HEK293 (cell line): ENCODE measurements at regions not wholly inside any gene's neighbourhood (a gene's known extent, or its start where the extent isn't known, plus 50 kb on each side); places are given as distances from the start of the nearest gene placed in this dataset.

Experiments
- CTCF ChIA-PET: fragments of 350-600 bp; formaldehyde crosslinking; extraction: SDS; loops from one replicate; lab custom pipeline; 2021; ENCODE audit warnings: antibody characterized with exemption; lab: Yijun Ruan, JAX
- POLR2A ChIA-PET: fragments of 300-600 bp; formaldehyde crosslinking; extraction: SDS; loops from one replicate; lab custom pipeline; 2020; ENCODE audit warnings: antibody characterized with exemption, inconsistent platforms; lab: Yijun Ruan, JAX
- H3K27ac ChIP-seq: fragments of 200-500 bp; sonication (Bioruptor generic); 2 replicates; pipeline ENCODE4 v1.5.1; 2014; ENCODE audit warnings: low read depth, low read length, control low read depth, inconsistent platforms; ENCODE audit errors: extremely low read depth
- H3K36me3 ChIP-seq, 2 experiments: fragments of 200-500 bp in 1 of 2; sonication (Bioruptor generic) in 1 of 2; 1 replicate in 1 of 2; 2 replicates in 1 of 2; pipeline ENCODE4 v1.5.1; 2014 to 2017; ENCODE audit warnings: inconsistent platforms in 2 of 2, low read length in 2 of 2; ENCODE audit not compliant: control insufficient read depth in 2 of 2, insufficient read depth in 1 of 2
- H3K4me1 ChIP-seq: fragments of 200-500 bp; sonication (Bioruptor generic); 2 replicates; pipeline ENCODE4 v1.5.1; 2014; ENCODE audit warnings: mild to moderate bottlenecking, low read length, inconsistent platforms; ENCODE audit not compliant: control insufficient read depth, insufficient read depth
- H3K4me3 ChIP-seq: 2 replicates; pipeline ENCODE4 v1.5.1; 2011; ENCODE audit warnings: low read depth, mild to moderate bottlenecking, control low read depth, low read length, moderate library complexity
- H3K9me3 ChIP-seq: fragments of 200-500 bp; sonication (Bioruptor generic); 2 replicates; pipeline ENCODE4 v1.5.1; 2014; ENCODE audit warnings: low read depth, low read length, inconsistent platforms; ENCODE audit not compliant: control insufficient read depth, insufficient read depth
- BCL6B ChIP-seq: fragments of 450-650 bp; formaldehyde crosslinking; IDR thresholded peaks from 2 replicates; pipeline ENCODE4 v1.5.1; 2017; ENCODE audit warnings: missing biosample characterization, missing genetic modification characterization
- GLI4 ChIP-seq: fragments of 450-650 bp; formaldehyde crosslinking; IDR thresholded peaks from 2 replicates; pipeline ENCODE4 v1.5.1; 2016; ENCODE audit warnings: missing biosample characterization, missing genetic modification characterization
- OSR2 ChIP-seq: fragments of 450-650 bp; formaldehyde crosslinking; IDR thresholded peaks from 2 replicates; pipeline ENCODE4 v1.5.1; 2016; ENCODE audit warnings: missing biosample characterization, missing genetic modification characterization
- OVOL3 ChIP-seq: fragments of 450-650 bp; formaldehyde crosslinking; IDR thresholded peaks from 2 replicates; pipeline ENCODE4 v1.5.1; 2016; ENCODE audit warnings: missing biosample characterization, missing genetic modification characterization
- PRDM2 ChIP-seq: fragments of 450-650 bp; formaldehyde crosslinking; IDR thresholded peaks from 2 replicates; pipeline ENCODE4 v1.5.1; 2016; ENCODE audit warnings: missing biosample characterization, missing genetic modification characterization, borderline replicate concordance
- SCRT1 ChIP-seq: fragments of 450-650 bp; formaldehyde crosslinking; IDR thresholded peaks from 2 replicates; pipeline ENCODE4 v1.5.1; 2016; ENCODE audit warnings: missing biosample characterization, missing genetic modification characterization, borderline replicate concordance
- SETDB1 ChIP-seq: IDR thresholded peaks from one replicate; pipeline ENCODE4 v1.6.1; 2017; ENCODE audit warnings: mild to moderate bottlenecking, low read length, moderate library complexity, mixed read lengths; ENCODE audit not compliant: insufficient read length
- ZNF157 ChIP-seq: fragments of 450-650 bp; formaldehyde crosslinking; IDR thresholded peaks from 2 replicates; pipeline ENCODE4 v1.5.1; 2016; ENCODE audit warnings: missing biosample characterization, missing genetic modification characterization
- ZNF174 ChIP-seq: fragments of 450-650 bp; formaldehyde crosslinking; IDR thresholded peaks from 2 replicates; pipeline ENCODE4 v1.5.0; 2017; ENCODE audit warnings: missing biosample characterization, mild to moderate bottlenecking, missing genetic modification characterization
- ZNF19 ChIP-seq: fragments of 450-650 bp; formaldehyde crosslinking; IDR thresholded peaks from 2 replicates; pipeline ENCODE4; 2016; ENCODE audit warnings: missing biosample characterization, missing genetic modification characterization, low read depth
- ZNF280C ChIP-seq: fragments of 450-650 bp; formaldehyde crosslinking; IDR thresholded peaks from 2 replicates; pipeline ENCODE4 v1.5.1; 2016; ENCODE audit warnings: missing biosample characterization, missing genetic modification characterization
- ZNF501 ChIP-seq: fragments of 450-650 bp; formaldehyde crosslinking; IDR thresholded peaks from 2 replicates; pipeline ENCODE4 v1.5.1; 2016; ENCODE audit warnings: missing biosample characterization, missing genetic modification characterization
- ZNF768 ChIP-seq: fragments of 450-650 bp; formaldehyde crosslinking; IDR thresholded peaks from 2 replicates; pipeline ENCODE4 v1.5.1; 2018; ENCODE audit warnings: missing biosample characterization, mild to moderate bottlenecking, missing genetic modification characterization
- ZNF837 ChIP-seq: fragments of 450-650 bp; formaldehyde crosslinking; IDR thresholded peaks from 2 replicates; pipeline ENCODE4 v1.5.1; 2016; ENCODE audit warnings: missing biosample characterization, missing genetic modification characterization
- TF ChIP-seq, protein P1 (sequence below): fragments of 450-650 bp; formaldehyde crosslinking; IDR thresholded peaks from 2 replicates; pipeline ENCODE4 v1.5.1; 2017; ENCODE audit warnings: missing biosample characterization, missing genetic modification characterization
- TF ChIP-seq, protein P2 (sequence below): fragments of 450-650 bp; formaldehyde crosslinking; IDR thresholded peaks from 2 replicates; pipeline ENCODE4 v1.5.1; 2016; ENCODE audit warnings: missing biosample characterization, missing genetic modification characterization
- TF ChIP-seq, protein P3 (sequence below): fragments of 450-650 bp; formaldehyde crosslinking; IDR thresholded peaks from 2 replicates; pipeline ENCODE4 v1.5.1; 2016; ENCODE audit warnings: missing biosample characterization, missing genetic modification characterization

GRCh38 chr20:57883761-57884160 is 173.9 kb upstream of the PMEPA1 start:
- Histone ChIP-seq H3K36me3 (no peaks in the 10 kb centered on the region), H3K27ac (no peak overlapping the region), H3K4me1 (no peaks in the 10 kb centered on the region), H3K4me3 (no peak overlapping the region), H3K9me3 (no peaks in the 10 kb centered on the region)
- no peak for TF ChIP-seq OVOL3 (tag by site-specific recombination)
- TF ChIP-seq OSR2 (tag by site-specific recombination): no peak
- no peak for TF ChIP-seq ZNF174 (tag by site-specific recombination)
- no peak for TF ChIP-seq ZNF19
- TF ChIP-seq ZNF768 (tag by site-specific recombination): no peak
- TF ChIP-seq GLI4 (tag by site-specific recombination): no peak
- TF ChIP-seq SCRT1: no peak
- no peak for TF ChIP-seq PRDM2 (tag by site-specific recombination)
- no peak for TF ChIP-seq ZNF501 (tag by site-specific recombination)
- ChIA-PET POLR2A (no interaction called here), CTCF (no interaction called here)

GRCh38 chr20:57883224-57883623 is 173.4 kb upstream of the PMEPA1 start:
- CTCF ChIA-PET: no interaction called here
- Histone ChIP-seq H3K4me1 (no peaks in the 10 kb centered on the region), H3K4me3 (no peak overlapping the region), H3K27ac (no peak overlapping the region), H3K36me3 (no peaks in the 10 kb centered on the region), H3K9me3 (no peaks in the 10 kb centered on the region)
- POLR2A ChIA-PET: no interaction called here
- no peak for TF ChIP-seq ZNF280C (tag by site-specific recombination)

DNA sequence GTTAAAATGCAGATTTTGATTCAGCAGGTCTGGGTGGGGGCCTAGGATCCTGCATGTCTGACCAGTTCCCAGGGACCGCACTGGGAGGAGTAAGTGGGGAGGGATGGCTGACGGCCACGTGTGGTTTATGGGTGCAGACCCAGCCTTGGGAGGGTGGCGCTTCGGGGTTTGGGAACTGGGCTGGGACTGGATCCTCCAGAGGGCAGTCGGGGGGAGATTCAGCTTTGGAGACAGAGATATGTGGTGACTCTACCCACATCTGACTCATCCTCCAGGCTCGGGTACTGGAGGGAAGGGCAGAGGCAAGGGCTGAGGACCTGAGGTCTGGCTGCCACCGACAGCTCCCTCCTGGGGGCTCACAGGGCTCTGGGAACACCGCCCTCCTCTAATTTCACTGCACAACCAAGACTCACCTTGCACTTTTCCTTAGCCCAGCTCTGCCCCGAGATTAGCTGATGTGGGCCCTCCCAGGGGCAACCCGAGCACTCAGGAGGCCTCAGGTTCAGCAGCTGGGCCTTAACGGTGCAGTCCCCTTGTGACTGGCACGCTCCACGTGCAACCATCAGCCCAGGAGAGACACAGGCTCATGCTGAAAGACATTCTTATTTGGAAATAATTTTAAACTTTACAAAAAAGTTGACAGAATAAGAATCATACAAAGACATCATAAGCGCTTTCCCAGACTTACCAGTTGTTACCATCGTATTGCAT is 172.8 kb upstream of the PMEPA1 start:
- POLR2A ChIA-PET: no interaction called here
- no peaks in the 10 kb centered on the region for H3K36me3 ChIP-seq
- no peaks in the 10 kb centered on the region for H3K9me3 ChIP-seq
- no peak overlapping the region for H3K27ac ChIP-seq
- H3K4me3 ChIP-seq: no peak overlapping the region
- CTCF ChIA-PET: no interaction called here
- no peaks in the 10 kb centered on the region for H3K4me1 ChIP-seq
- no peak for TF ChIP-seq ZNF768 (tag by site-specific recombination)
- no peak for TF ChIP-seq ZNF157
- TF ChIP-seq, protein P1, sequence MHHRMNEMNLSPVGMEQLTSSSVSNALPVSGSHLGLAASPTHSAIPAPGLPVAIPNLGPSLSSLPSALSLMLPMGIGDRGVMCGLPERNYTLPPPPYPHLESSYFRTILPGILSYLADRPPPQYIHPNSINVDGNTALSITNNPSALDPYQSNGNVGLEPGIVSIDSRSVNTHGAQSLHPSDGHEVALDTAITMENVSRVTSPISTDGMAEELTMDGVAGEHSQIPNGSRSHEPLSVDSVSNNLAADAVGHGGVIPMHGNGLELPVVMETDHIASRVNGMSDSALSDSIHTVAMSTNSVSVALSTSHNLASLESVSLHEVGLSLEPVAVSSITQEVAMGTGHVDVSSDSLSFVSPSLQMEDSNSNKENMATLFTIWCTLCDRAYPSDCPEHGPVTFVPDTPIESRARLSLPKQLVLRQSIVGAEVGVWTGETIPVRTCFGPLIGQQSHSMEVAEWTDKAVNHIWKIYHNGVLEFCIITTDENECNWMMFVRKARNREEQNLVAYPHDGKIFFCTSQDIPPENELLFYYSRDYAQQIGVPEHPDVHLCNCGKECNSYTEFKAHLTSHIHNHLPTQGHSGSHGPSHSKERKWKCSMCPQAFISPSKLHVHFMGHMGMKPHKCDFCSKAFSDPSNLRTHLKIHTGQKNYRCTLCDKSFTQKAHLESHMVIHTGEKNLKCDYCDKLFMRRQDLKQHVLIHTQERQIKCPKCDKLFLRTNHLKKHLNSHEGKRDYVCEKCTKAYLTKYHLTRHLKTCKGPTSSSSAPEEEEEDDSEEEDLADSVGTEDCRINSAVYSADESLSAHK (tag by site-specific recombination): no peak
- TF ChIP-seq, protein P2, sequence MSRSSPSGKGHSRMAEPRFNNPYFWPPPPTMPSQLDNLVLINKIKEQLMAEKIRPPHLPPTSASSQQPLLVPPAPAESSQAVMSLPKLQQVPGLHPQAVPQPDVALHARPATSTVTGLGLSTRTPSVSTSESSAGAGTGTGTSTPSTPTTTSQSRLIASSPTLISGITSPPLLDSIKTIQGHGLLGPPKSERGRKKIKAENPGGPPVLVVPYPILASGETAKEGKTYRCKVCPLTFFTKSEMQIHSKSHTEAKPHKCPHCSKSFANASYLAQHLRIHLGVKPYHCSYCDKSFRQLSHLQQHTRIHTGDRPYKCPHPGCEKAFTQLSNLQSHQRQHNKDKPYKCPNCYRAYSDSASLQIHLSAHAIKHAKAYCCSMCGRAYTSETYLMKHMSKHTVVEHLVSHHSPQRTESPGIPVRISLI (tag by site-specific recombination): no peak
- TF ChIP-seq BCL6B: no peak
- TF ChIP-seq, protein P3, sequence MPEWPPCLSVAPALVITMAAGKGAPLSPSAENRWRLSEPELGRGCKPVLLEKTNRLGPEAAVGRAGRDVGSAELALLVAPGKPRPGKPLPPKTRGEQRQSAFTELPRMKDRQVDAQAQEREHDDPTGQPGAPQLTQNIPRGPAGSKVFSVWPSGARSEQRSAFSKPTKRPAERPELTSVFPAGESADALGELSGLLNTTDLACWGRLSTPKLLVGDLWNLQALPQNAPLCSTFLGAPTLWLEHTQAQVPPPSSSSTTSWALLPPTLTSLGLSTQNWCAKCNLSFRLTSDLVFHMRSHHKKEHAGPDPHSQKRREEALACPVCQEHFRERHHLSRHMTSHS (tag by site-specific recombination): no peak
- no peak for TF ChIP-seq SETDB1
- no peak for TF ChIP-seq ZNF837 (tag by site-specific recombination)
